SHP77 (cell line): ENCODE measurements at regions not wholly inside any gene's neighbourhood (a gene's known extent, or its start where the extent isn't known, plus 50 kb on each side); places are given as distances from the start of the nearest gene placed in this dataset.

Experiments
- DNase-seq, 2 experiments: peaks; one replicate each; lab custom pipeline; 2025; lab: John Stamatoyannopoulos, UW

GRCh38 chr9:91099436-91099835 is 262.3 kb downstream of the AUH start:
- DNase-seq, result no peak

DNA sequence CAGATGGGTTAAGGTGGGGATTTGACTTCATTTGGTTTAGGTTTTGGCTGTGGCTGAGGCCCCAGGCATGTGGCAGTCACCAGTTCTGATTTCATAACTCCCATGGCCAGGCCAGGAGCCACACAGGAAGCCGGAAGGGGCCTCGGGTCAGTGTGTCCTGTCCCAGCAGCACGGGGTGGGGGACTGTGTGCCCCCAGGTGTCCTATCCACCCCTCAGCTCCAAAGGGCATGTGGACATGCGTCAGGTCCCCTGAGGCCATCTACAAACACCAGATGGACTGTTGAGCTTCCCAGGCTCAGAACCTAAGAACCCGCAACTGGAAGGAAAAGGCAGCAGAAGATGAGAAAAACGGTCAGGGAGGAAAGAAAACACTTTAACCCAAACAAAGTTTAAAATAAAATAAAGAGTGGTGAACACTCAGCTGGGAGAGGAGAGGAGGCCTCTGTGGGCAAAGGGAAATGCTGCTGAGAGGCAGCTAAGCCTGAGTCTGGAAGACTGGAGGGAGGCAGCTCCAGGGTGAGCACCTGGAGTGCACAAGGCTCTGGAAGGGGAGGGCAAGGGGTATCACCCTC is 260.8 kb downstream of the AUH start:
- no peak for DNase-seq

DNA sequence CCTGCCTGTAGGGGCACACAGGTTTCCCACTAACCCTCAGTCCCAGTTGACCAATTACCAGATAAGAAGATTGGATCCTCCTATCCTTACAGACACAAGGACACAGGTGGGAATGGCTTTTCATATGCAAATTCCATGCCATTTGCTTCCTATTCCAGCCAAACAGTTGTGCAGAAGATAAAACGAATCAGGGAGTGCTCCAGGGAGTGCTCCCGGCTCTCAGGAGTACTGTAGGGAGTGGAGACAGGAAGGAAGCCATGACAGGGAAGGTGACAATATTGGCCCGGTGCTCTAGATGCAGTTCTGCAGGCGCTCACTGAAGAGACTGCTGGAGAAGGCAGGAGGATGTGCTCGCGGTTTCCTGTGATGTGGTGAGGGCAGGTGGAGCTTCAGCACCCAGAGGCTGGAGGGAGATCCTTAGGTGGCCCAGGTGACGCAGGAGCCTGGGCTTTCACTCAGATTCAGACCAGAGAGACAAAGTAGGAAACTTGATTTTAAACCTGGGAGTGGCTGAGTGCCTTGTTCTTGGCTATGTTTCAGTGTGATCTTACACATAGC is 260.0 kb downstream of the AUH start:
- DNase-seq, result peak in 1 of 2 experiments; percentile 12

DNA sequence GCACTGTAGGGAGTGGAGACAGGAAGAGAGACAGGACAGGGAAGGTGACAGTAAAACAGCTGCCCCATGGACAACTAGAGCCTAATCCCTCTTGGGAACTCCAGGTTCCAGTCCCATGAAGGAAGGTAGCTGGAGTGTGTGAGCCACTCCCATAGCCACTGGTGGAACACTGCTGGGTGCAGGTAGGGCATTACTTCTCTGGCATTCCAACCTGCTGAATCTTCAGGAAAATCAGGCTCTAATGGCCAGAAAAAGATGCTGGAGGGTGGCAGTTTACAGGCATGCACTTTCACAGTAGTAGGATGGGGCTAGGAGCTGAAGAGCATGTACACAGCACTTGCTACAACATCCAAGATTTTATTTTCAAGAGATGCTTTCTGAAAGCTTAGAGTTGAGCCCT is 259.4 kb downstream of the AUH start:
- DNase-seq, result no peak

- no peak for DNase-seq
Observed at GRCh38 chr9:91103931-91104330, 257.8 kb downstream of the AUH start.

DNA sequence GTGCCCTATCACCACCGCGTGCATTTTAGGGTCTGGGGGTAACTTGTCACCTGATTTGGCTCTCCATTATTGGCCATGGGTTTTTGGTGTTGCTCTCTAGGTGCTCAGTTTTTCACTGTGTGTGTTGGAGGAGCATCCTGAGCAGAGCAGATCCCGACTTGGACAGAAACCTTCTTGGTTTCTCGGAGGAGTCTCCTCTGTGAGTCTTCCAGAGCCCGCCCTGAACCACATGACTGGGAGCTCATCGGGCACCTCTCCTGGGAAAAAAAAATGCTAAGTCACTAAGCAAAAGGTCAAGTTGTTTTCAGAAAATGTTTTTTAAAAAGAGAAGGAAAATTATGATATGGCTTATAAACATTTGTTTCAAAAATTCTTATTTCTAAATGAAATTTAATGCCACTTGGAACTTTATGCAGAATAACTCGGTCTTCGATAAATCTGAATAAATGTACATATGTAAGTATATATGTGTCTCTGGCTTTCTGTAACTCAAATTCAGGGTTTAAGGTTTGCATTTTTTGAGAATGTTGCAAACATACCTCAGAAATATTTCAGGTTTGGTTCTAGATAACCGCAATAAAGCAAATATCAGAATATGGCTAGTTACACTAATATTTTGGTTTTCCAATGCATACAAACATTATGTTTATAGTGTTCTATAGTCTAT is 255.2 kb downstream of the AUH start:
- no peak for DNase-seq

DNA sequence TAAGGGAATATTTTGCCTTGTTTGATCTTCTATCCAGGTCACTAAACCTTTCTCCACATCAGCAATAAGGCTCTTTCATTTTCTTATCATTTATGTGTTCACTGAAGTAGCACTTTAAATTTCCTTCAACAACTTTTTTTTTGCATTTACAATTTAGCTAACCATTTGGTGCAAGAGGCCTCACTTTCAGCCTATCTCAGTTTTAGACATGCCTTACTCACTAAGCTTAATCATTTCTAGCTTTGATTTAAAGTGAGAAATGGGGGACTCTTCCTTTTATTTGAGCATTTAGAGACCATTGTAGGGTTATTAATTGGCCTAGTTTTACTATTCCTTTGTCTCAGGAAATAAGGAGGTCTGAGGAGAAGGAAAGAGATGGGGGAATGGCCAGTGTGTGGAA is 250.5 kb downstream of the AUH start:
- no peak for DNase-seq

- no peak for DNase-seq
Observed at GRCh38 chr9:91111876-91112275, 249.8 kb downstream of the AUH start.

DNA sequence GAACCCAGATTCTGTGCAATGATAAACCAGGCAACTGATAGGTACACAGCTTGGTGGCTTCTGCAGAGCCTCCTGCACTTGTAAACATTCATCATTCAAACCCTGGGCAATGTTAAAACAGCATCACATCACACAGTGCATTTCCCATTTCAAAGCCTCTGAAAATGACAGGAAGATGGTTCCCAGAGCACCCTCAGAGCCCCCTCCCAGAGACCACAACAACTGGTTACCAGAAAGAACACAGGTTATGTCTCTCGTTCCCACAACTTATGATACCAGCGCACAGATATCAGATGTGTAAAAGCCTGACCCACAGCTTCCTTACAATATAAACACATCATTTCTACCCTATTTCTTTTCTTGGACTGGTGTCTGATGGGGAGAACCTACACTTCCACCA is 248.7 kb downstream of the AUH start:
- no peak for DNase-seq

- no peak for DNase-seq
Observed at GRCh38 chr9:91114450-91114849, 247.3 kb downstream of the AUH start.

DNA sequence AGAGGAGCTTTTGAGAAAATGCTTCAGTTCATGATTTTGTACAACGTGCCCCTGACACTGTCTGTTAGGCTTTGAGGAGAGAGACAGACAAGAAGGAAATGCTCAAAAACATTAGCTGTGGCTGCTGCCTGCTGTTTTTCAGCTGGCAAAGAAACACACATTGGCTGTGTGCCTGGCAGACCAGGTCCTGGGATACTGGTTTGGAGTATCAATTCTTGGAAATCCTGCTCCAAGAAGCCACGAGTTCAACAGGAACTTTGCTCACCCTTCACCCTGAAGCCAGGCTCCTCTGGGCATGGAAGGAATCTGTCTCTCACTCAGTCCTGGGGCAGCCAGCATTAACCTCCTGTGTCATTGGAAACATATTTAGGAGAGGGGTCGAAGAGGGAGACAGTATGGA is 245.5 kb downstream of the AUH start:
- DNase-seq, result no peak

DNA sequence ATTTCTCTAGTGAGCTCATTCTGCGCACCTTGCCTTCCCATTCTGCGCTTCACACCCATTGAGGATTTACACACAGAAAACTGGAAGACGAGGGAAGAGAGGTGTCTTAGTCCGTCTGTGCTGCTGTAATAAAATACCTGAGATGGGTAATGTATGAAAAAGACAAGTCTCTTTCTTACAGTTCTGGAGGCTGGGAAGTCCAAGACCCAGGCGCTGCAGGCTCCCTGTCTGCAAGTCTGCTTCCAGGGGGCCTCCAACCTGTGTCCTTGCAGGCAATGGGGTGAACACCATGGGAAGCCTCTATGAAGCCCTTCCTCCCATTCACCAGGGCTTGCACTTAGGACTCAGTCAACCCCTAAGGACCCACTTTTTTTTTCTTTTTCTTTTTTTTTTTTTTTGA is 245.0 kb downstream of the AUH start:
- no peak for DNase-seq

DNA sequence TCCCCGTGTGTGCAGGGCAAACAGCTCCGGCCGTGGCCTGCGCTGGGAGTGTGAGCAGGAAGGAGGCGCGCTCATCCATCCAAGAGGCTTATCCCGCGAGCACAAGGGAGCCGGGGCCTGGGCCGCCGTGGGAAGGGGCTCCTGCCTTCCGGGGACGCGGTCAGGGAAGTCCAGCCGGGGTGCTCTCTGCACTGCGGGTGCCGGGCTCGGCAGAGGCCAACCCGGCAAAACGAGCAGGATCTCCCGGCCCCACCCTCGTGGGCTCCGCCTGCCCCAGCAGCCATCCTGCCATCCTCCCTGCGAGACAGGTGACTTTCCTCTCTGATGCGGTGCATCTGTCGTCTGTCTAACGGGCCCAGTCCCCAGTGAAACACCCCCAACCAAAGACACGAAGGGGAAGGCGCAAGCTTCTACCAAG is 244.2 kb downstream of the AUH start:
- no peak for DNase-seq

DNA sequence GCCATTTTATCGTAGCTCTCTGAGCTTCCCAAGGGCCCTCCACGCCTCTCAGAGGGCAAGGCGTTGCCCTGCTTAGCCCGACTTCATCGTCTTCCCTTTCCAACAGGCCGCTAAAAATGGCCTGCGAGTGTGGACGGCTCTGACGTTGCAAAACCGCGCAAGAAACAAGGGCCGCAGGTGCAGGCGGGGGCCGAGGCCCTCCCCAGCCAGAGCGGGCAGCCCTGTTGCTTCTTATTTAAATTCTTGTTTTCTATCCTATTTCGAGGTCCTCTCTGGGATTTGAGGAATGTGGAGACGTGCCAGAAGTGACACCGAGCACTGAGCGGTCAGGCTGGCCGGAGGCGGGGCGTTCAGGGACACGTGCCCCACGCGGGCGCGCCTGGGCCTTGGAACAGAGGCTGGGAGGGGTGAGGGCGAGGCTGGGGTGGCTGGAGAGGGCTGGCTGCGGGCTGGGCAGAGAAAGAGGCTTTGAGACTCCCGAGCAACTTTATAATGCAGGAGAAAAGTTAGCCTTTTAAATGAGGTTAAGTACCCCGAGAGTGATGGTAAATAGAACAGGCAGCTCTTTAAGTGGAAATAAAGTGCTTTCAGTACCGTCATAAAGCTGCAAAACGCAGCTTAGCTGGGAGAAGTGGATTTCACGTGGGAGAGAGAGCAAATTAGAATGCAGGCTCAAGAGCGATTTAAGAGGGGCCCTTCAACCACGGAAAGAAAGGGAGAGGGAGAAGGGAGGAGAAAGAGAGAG is 243.6 kb downstream of the AUH start:
- DNase-seq, result peak; percentile 10 to 41

DNA sequence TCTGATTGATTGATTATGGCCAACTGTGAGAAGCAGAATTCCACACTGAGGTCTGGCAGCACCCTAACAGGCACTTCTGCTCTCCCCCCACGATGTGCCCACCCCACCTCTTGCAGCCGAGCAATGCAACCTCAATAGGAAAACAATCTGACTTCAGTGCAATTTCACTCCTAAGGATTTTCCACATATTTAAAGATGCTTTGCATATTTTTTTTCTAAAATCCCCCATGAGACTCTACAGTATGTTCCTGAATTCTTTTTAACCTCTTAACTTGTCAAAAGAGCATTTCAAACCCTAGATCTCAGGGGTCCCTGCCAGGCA is 243.1 kb downstream of the AUH start:
- DNase-seq, result no peak

DNA sequence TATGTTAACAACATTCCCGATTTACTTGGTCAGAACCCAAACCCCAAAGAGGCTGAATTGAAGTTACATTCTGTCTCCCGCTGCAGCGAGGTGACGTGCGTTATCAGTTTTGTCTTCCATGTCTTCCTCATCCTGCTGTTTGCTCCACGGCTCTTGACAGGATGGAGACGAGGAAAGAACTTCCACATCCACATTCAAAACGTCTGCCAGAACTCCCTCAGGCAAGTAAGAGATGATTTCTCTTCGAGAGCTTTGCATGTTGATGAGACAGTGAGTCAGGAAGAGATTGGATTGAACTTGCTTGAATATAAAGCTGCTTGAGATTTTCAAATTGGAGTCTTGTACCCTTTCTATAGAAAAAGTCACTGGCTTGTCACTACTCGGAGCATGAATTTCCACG is 242.6 kb downstream of the AUH start:
- DNase-seq, result no peak

- no peak for DNase-seq
Observed at GRCh38 chr9:91119679-91120078, 242.0 kb downstream of the AUH start.

GRCh38 chr9:91120200-91120599 is 241.5 kb downstream of the AUH start:
- DNase-seq, result no peak

- no peak for DNase-seq
Observed at GRCh38 chr9:91122755-91123154, 239.0 kb downstream of the AUH start.

DNA sequence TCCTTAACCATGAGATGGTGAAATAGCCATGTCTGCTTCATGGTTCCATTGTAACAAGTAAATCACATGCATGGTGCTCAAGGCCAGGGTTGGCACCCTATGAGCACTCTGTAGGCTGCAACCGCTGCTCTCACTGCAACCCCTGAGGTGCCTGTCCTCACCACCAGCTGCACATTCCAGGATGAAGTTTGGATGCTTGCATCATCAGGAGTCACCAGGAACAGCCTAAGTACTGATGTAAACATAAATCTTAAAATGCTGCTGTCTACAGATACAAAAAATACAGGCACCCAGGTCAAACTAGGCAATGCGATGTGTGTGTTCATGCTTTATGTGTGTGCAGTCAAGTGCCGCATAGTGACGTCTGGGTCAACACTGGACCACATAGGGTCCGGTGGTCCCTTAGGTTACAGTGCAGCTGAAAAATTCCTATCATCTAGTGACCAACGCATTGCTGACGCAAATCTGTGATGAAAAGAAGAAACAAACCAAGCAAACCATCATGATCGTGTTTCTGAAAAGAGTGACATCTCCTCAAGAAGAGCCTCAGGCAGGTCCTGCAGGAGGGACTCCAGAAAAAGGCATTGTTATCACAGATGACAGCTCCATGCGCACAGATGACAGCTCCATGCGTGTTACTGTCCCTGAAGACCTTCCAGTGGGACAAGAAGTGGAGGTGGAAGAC is 234.8 kb downstream of the AUH start:
- DNase-seq, result no peak

DNA sequence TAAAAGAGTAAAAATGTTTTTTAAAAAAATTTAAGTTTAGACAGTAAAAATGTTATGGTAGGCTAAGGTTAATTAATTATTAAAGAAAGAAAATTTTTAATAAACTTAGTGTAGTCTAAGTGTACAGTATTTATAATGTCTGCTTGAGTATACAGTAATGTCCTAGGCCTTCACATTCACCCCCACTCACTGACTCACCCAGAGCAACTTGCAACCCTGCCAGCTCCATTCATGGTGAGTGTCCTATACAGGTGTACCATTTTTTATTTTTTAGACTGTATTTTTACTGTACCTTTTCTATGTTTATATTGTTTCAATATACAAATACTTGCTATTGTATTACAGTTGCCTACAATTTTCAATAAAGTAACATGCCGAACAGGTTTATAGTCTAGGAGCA is 234.1 kb downstream of the AUH start:
- no peak for DNase-seq

DNA sequence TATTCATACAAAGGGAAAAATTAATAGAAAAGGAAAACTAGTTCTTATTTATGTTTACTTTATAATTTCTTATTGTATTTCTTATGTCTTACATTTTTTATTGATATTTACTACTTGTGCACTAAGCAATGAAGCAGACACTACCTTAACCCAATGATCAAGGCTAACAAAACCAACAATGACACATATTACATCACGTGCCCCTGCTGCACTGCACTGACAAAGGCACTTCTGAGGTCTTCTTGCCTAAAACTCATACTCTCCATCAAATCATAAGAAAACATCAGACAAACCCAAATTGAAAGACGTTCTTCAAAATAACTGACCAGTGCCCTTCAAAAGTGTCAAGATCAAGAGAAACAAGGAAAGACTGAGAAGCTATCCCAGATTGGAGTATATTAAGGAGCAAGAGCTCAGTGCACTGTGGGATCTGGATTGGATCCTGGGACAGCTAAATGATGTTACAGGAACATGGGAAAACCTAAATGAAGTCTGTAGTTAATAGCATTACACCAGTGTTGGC is 230.9 kb downstream of the AUH start:
- DNase-seq, result no peak

GRCh38 chr9:91131433-91131839 is 230.3 kb downstream of the AUH start:
- peak in 1 of 2 experiments; percentile 2 for DNase-seq
